ENCODE measurements at regions not wholly inside any gene's neighbourhood (a gene's known extent, or its start where the extent isn't known, plus 50 kb on each side); places are given as distances from the start of the nearest gene placed in this dataset.
"Not testable (repeated sequence)": the region's sequence is repeated elsewhere in the genome, so short reads cannot be mapped to it uniquely, and the experiment has no call there.

GRCh38 chr9:36521148-36521547 is 51.5 kb upstream of the MELK start:
- DNase-seq (ENCODE audit: low read depth): no peak

GRCh38 chr9:36517131-36517530 is 55.6 kb upstream of the MELK start:
- no peak for DNase-seq (ENCODE audit: low read depth)

GRCh38 chr9:36504156-36504555 is 68.5 kb upstream of the MELK start:
- peak; percentile 22 for DNase-seq (ENCODE audit: low read depth)

GRCh38 chr9:36503172-36504088 is 69.3 kb upstream of the MELK start:
- no peak for DNase-seq (ENCODE audit: low read depth)

GRCh38 chr9:36501727-36502126 is 71.0 kb upstream of the MELK start:
- DNase-seq (ENCODE audit: low read depth): no peak

- not testable (repeated sequence) for DNase-seq (ENCODE audit: low read depth)
Observed at GRCh38 chr9:36500931-36501330, 71.8 kb upstream of the MELK start.

GRCh38 chr9:36499174-36499890 is 73.4 kb upstream of the MELK start:
- DNase-seq (ENCODE audit: low read depth): no peak

GRCh38 chr9:36493564-36493963 is 79.1 kb upstream of the MELK start:
- not testable (repeated sequence) for DNase-seq (ENCODE audit: low read depth)

GRCh38 chr9:36492865-36493264 is 79.8 kb upstream of the MELK start:
- DNase-seq (ENCODE audit: low read depth): no peak

- DNase-seq (ENCODE audit: low read depth): no peak
Observed at GRCh38 chr9:36489453-36489852, 83.2 kb upstream of the MELK start.

GRCh38 chr9:36488389-36488756 is 84.3 kb upstream of the MELK start:
- no peak for DNase-seq (ENCODE audit: low read depth)

- DNase-seq (ENCODE audit: low read depth): peak; percentile 80
Observed at GRCh38 chr9:36487482-36488388, 85.0 kb upstream of the MELK start.

- peak; percentile 29 for DNase-seq (ENCODE audit: low read depth)
Observed at GRCh38 chr9:36486933-36487481, 85.7 kb upstream of the MELK start.

GRCh38 chr9:36486329-36486932 is 86.3 kb upstream of the MELK start:
- peak; percentile 5 for DNase-seq (ENCODE audit: low read depth)

GRCh38 chr9:36485647-36486328 is 85.7 kb upstream of the RNF38 start:
- DNase-seq (ENCODE audit: low read depth): no peak

GRCh38 chr9:36484124-36484523 is 84.1 kb upstream of the RNF38 start:
- DNase-seq (ENCODE audit: low read depth): no peak

GRCh38 chr9:36479101-36479500 is 79.0 kb upstream of the RNF38 start:
- no peak for DNase-seq (ENCODE audit: low read depth)

- DNase-seq (ENCODE audit: low read depth): no peak
Observed at GRCh38 chr9:36471359-36471758, 71.3 kb upstream of the RNF38 start.

- DNase-seq (ENCODE audit: low read depth): peak; percentile 37
Observed at GRCh38 chr9:36470643-36471290, 70.7 kb upstream of the RNF38 start.

GRCh38 chr9:36463467-36463866 is 63.4 kb upstream of the RNF38 start:
- no peak for DNase-seq (ENCODE audit: low read depth)
